ENCODE measurements at regions not wholly inside any gene's neighbourhood (a gene's known extent, or its start where the extent isn't known, plus 50 kb on each side); places are given as distances from the start of the nearest gene placed in this dataset.

- no peak for TF ChIP-seq CTCF (IDR thresholded peaks at IDR 0.05)
- DNase-seq (ENCODE audit: low spot score) = no peak
- no peak overlapping the region for H3K4me3 ChIP-seq
- H3K27ac ChIP-seq = no peak overlapping the region
These were observed 505.7 kb upstream of the MDFIC2 start for GRCh38 chr3:70818145-70818544.

- H3K27ac ChIP-seq = no peak overlapping the region
- no peak for DNase-seq (ENCODE audit: low spot score)
- no peak for TF ChIP-seq CTCF (IDR thresholded peaks at IDR 0.05)
- H3K4me3 ChIP-seq = no peak overlapping the region
These were observed 503.9 kb upstream of the MDFIC2 start for GRCh38 chr3:70816346-70816745.

- no peak overlapping the region for H3K27ac ChIP-seq
- TF ChIP-seq CTCF (IDR thresholded peaks at IDR 0.05) = no peak
These were observed 503.4 kb upstream of the MDFIC2 start for GRCh38 chr3:70815817-70816216.

GRCh38 chr3:70813311-70813710 lies 500.9 kb upstream of the MDFIC2 start:
- DNase-seq (ENCODE audit: low spot score) = no peak
- no peak for TF ChIP-seq CTCF (IDR thresholded peaks at IDR 0.05)
- H3K27ac ChIP-seq = no peak overlapping the region
- H3K4me3 ChIP-seq = no peak overlapping the region

More at GRCh38 chr3:70815817-70816216, 503.4 kb upstream of the MDFIC2 start:
- DNase-seq (ENCODE audit: low spot score) = no peak
- no peak overlapping the region for H3K4me3 ChIP-seq

- DNase-seq (ENCODE audit: low spot score) = no peak
- Histone ChIP-seq H3K4me3 (no peak overlapping the region), H3K27ac (no peak overlapping the region)
- no peak for TF ChIP-seq CTCF (IDR thresholded peaks at IDR 0.05)
These were observed 499.4 kb upstream of the MDFIC2 start for GRCh38 chr3:70811880-70812279.

- H3K4me3 ChIP-seq = no peak overlapping the region
- no peak for DNase-seq (ENCODE audit: low spot score)
- no peak for TF ChIP-seq CTCF (IDR thresholded peaks at IDR 0.05)
- no peak overlapping the region for H3K27ac ChIP-seq
These were observed 496.4 kb upstream of the MDFIC2 start for GRCh38 chr3:70808881-70809280.

GRCh38 chr3:70806556-70806955 lies 494.1 kb upstream of the MDFIC2 start:
- TF ChIP-seq CTCF (IDR thresholded peaks at IDR 0.05) = no peak

More at GRCh38 chr3:70806556-70806955, 494.1 kb upstream of the MDFIC2 start:
- H3K4me3 ChIP-seq = no peak overlapping the region
- H3K27ac ChIP-seq = no peak overlapping the region
- no peak for DNase-seq (ENCODE audit: low spot score)
